H9 (cell line): ENCODE measurements at regions not wholly inside any gene's neighbourhood (a gene's known extent, or its start where the extent isn't known, plus 50 kb on each side); places are given as distances from the start of the nearest gene placed in this dataset.

Experiments
- DNase-seq: peaks from one replicate; pipeline ENCODE4 v3.0.0-alpha.2; 2017
- H2AFZ ChIP-seq: one replicate; pipeline ENCODE4 v1.6.1; 2013; ENCODE audit warnings: mild to moderate bottlenecking, low read length, control low read depth, moderate library complexity
- H2AK5ac ChIP-seq: 2 replicates; pipeline ENCODE4 v1.6.1; 2013; ENCODE audit warnings: low read length, control low read depth, mixed read lengths; ENCODE audit not compliant: insufficient read length
- H2BK120ac ChIP-seq: one replicate; pipeline ENCODE4 v1.6.1; 2013; ENCODE audit warnings: low read depth, mild to moderate bottlenecking, low read length, control low read depth, inconsistent platforms; ENCODE audit not compliant: poor library complexity, severe bottlenecking
- H2BK12ac ChIP-seq: 2 replicates; pipeline ENCODE4 v1.6.1; 2013; ENCODE audit warnings: low read length, control low read depth, mixed read lengths, low read depth; ENCODE audit not compliant: insufficient read length
- H2BK15ac ChIP-seq: 2 replicates; pipeline ENCODE4 v1.6.1; 2013; ENCODE audit warnings: low read depth, low read length, control low read depth
- H2BK20ac ChIP-seq: one replicate; pipeline ENCODE4 v1.6.1; 2013; ENCODE audit warnings: low read depth, mild to moderate bottlenecking, low read length, control low read depth, inconsistent platforms; ENCODE audit not compliant: poor library complexity, severe bottlenecking
- H2BK5ac ChIP-seq: 2 replicates; pipeline ENCODE4 v1.6.1; 2013; ENCODE audit warnings: low read length, control low read depth, mixed read lengths; ENCODE audit not compliant: insufficient read length
- H3K14ac ChIP-seq: 2 replicates; pipeline ENCODE4 v1.6.1; 2013; ENCODE audit warnings: low read length, control low read depth; ENCODE audit not compliant: insufficient read depth
- H3K18ac ChIP-seq: 2 replicates; pipeline ENCODE4 v1.6.1; 2013; ENCODE audit warnings: low read depth, mild to moderate bottlenecking, mixed read lengths, low read length, control low read depth; ENCODE audit not compliant: insufficient read length
- H3K23ac ChIP-seq: 2 replicates; pipeline ENCODE4 v1.6.1; 2013; ENCODE audit warnings: low read length, control low read depth, mixed read lengths, low read depth; ENCODE audit not compliant: insufficient read length
- H3K23me2 ChIP-seq: 2 replicates; pipeline ENCODE4 v1.6.1; 2013; ENCODE audit warnings: low read depth, mild to moderate bottlenecking, mixed read lengths, low read length, control low read depth; ENCODE audit not compliant: insufficient read length, poor library complexity, severe bottlenecking
- H3K27ac ChIP-seq: 2 replicates; pipeline ENCODE4 v1.5.1; 2013; ENCODE audit warnings: low read length, control low read depth, mixed read lengths, low read depth; ENCODE audit not compliant: insufficient read length
- H3K27me3 ChIP-seq: 2 replicates; pipeline ENCODE4 v1.6.1; 2013; ENCODE audit warnings: low read length, control low read depth, inconsistent platforms; ENCODE audit not compliant: insufficient read depth
- H3K4ac ChIP-seq: 2 replicates; pipeline ENCODE4 v1.6.1; 2013; ENCODE audit warnings: low read depth, mild to moderate bottlenecking, control low read depth, inconsistent platforms, low read length, moderate library complexity
- H3K4me1 ChIP-seq: 2 replicates; pipeline ENCODE4 v1.6.1; 2013; ENCODE audit warnings: low read length, control low read depth, inconsistent platforms; ENCODE audit not compliant: insufficient read depth
- H3K4me2 ChIP-seq: 2 replicates; pipeline ENCODE4 v1.6.1; 2013; ENCODE audit warnings: low read length, control low read depth, mixed read lengths; ENCODE audit not compliant: insufficient read length, insufficient read depth
- H3K56ac ChIP-seq: 2 replicates; pipeline ENCODE4 v1.6.1; 2013; ENCODE audit warnings: low read depth, mild to moderate bottlenecking, mixed read lengths, low read length, control low read depth; ENCODE audit not compliant: insufficient read length
- H3K79me1 ChIP-seq: 2 replicates; pipeline ENCODE4 v1.6.1; 2013; ENCODE audit warnings: low read depth, mild to moderate bottlenecking, moderate library complexity, low read length, control low read depth, inconsistent platforms; ENCODE audit not compliant: insufficient read depth, poor library complexity, severe bottlenecking
- H3K79me2 ChIP-seq: 2 replicates; pipeline ENCODE4 v1.6.1; 2013; ENCODE audit warnings: low read length, control low read depth, inconsistent platforms; ENCODE audit not compliant: insufficient read depth
- H3K9ac ChIP-seq: 2 replicates; pipeline ENCODE4 v1.6.1; 2013; ENCODE audit warnings: low read length, control low read depth, mixed read lengths; ENCODE audit not compliant: insufficient read length; ENCODE audit errors: extremely low read depth
- H3K9me3 ChIP-seq: one replicate; pipeline ENCODE4 v1.6.1; 2013; ENCODE audit warnings: low read depth, low read length, inconsistent platforms; ENCODE audit not compliant: control insufficient read depth
- H3T11ph ChIP-seq: one replicate; pipeline ENCODE4 v1.6.1; 2013; ENCODE audit warnings: mild to moderate bottlenecking, low read length, control low read depth, inconsistent platforms
- H4K20me1 ChIP-seq: one replicate; pipeline ENCODE4 v1.6.1; 2013; ENCODE audit not compliant: control insufficient read depth, insufficient read length, insufficient read depth
- H4K5ac ChIP-seq: 2 replicates; pipeline ENCODE4 v1.6.1; 2013; ENCODE audit warnings: low read depth, mild to moderate bottlenecking, mixed read lengths, low read length, control low read depth; ENCODE audit not compliant: insufficient read length
- H4K8ac ChIP-seq: replicated peaks from 2 replicates; pipeline ENCODE4 v1.6.1; 2013; ENCODE audit warnings: low read length, control low read depth, mixed read lengths, low read depth; ENCODE audit not compliant: insufficient read length
- H4K91ac ChIP-seq: 2 replicates; pipeline ENCODE4 v1.6.1; 2013; ENCODE audit warnings: low read depth, mild to moderate bottlenecking, moderate library complexity, mixed read lengths, low read length, control low read depth; ENCODE audit not compliant: insufficient read length
- H3K27ac Mint-ChIP-seq, 3 experiments: 2 replicates in 2 of 3; 3 replicates in 1 of 3; pipeline ENCODE4 v1.8.0; 2020 to 2021; ENCODE audit warnings: mixed read lengths in 3 of 3, mild to moderate bottlenecking in 1 of 3, moderate library complexity in 1 of 3
- H3K27me3 Mint-ChIP-seq: 2 replicates; pipeline ENCODE4 v1.8.0; 2021; ENCODE audit warnings: low read depth, mild to moderate bottlenecking, moderate library complexity, mixed read lengths
- H3K36me3 Mint-ChIP-seq, 3 experiments: 2 replicates in 2 of 3; 3 replicates in 1 of 3; pipeline ENCODE4 v1.8.0; 2020 to 2021; ENCODE audit warnings: low read depth in 3 of 3, mixed read lengths in 3 of 3; ENCODE audit not compliant: insufficient read depth in 1 of 3
- H3K4me1 Mint-ChIP-seq, 2 experiments: 2 replicates each; pipeline ENCODE4 v1.8.0; 2020; ENCODE audit warnings: mixed read lengths in 2 of 2
- H3K4me3 Mint-ChIP-seq, 2 experiments: 2 replicates in 1 of 2; 3 replicates in 1 of 2; pipeline ENCODE4 v1.8.0; 2020 to 2021; ENCODE audit warnings: mild to moderate bottlenecking in 2 of 2, mixed read lengths in 2 of 2, moderate library complexity in 1 of 2
- H3K9me3 Mint-ChIP-seq, 2 experiments: 2 replicates in 1 of 2; 3 replicates in 1 of 2; pipeline ENCODE4 v1.8.0; 2020; ENCODE audit warnings: mild to moderate bottlenecking in 2 of 2, mixed read lengths in 2 of 2, moderate library complexity in 1 of 2
- WGBS: extraction: QIAGEN DNeasy Blood & Tissue Kit; methylation state at CpG from one replicate; pipeline ENCODE4 v1.1.7; 2013; ENCODE audit warnings: missing lambda C conversion rate, low lambda C conversion rate, mixed read lengths; ENCODE audit not compliant: insufficient read length; ENCODE audit errors: extremely low coverage; 5-methylcytosine and 5-hydroxymethylcytosine counted together
- TF ChIP-seq, protein P1 (sequence below): fragments of 200-600 bp; sonication (generic); conservative IDR thresholded peaks from 3 replicates; pipeline ENCODE4 v1.8.0; 2021; ENCODE audit warnings: antibody characterized with exemption, mild to moderate bottlenecking

DNA sequence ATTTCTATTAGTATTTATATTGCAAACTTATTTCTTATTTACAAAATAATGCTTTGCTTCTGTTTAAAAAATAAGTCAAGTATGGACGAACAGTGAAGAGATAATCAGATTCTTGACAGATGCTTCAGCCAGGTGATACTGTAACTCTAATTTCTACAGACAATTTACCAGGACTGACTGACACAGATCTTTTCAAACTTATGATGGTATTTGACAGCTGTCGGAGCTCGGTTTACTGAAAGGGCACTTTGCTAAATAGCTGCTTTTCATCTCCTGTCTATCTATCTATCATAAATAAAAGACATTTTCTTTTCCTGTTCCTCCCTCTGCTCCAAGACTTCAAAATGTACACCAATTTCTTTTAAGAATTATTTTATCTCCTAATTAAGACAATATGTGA is 422.5 kb upstream of the SLC8A1 start:
- no peaks in the 10 kb centered on the region for H3K9me3 Mint-ChIP-seq
- no peak overlapping the region for H3K18ac ChIP-seq
- H2BK15ac ChIP-seq = no peak overlapping the region
- no peaks in the 10 kb centered on the region for H3K79me1 ChIP-seq
- no peaks in the 10 kb centered on the region for H3K23me2 ChIP-seq
- no peak overlapping the region for H3K4ac ChIP-seq
- no peak overlapping the region for H3K56ac ChIP-seq
- H3K9me3 ChIP-seq = no peaks in the 10 kb centered on the region
- no peak overlapping the region for H4K5ac ChIP-seq
- no peak overlapping the region for H2BK5ac ChIP-seq
- H3K27me3 Mint-ChIP-seq = no peaks in the 10 kb centered on the region
- H3K4me3 Mint-ChIP-seq = no peak overlapping the region
- no peak overlapping the region for H2AFZ ChIP-seq
- no peak overlapping the region for H4K8ac ChIP-seq
- H4K20me1 ChIP-seq = no peaks in the 10 kb centered on the region
- TF ChIP-seq, protein P1, sequence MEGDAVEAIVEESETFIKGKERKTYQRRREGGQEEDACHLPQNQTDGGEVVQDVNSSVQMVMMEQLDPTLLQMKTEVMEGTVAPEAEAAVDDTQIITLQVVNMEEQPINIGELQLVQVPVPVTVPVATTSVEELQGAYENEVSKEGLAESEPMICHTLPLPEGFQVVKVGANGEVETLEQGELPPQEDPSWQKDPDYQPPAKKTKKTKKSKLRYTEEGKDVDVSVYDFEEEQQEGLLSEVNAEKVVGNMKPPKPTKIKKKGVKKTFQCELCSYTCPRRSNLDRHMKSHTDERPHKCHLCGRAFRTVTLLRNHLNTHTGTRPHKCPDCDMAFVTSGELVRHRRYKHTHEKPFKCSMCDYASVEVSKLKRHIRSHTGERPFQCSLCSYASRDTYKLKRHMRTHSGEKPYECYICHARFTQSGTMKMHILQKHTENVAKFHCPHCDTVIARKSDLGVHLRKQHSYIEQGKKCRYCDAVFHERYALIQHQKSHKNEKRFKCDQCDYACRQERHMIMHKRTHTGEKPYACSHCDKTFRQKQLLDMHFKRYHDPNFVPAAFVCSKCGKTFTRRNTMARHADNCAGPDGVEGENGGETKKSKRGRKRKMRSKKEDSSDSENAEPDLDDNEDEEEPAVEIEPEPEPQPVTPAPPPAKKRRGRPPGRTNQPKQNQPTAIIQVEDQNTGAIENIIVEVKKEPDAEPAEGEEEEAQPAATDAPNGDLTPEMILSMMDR = no peak
- H3K14ac ChIP-seq = no peak overlapping the region
- no CpG with 5 or more reads among the region's 3 CpGs for WGBS
- no peak overlapping the region for H2BK120ac ChIP-seq
- H3K9ac ChIP-seq = no peak overlapping the region
- H3K79me2 ChIP-seq = no peaks in the 10 kb centered on the region
- no peaks in the 10 kb centered on the region for H3K36me3 Mint-ChIP-seq
- H2BK12ac ChIP-seq = no peak overlapping the region
- H3K4me2 ChIP-seq = no peak overlapping the region
- H3K27me3 ChIP-seq = no peaks in the 10 kb centered on the region; the same call in 1 of the 2 replicates
- no peak overlapping the region for H3K23ac ChIP-seq
- no peak overlapping the region for H4K91ac ChIP-seq
- H2BK20ac ChIP-seq = no peak overlapping the region
- 0 out of 4 replicates have a peak, but pooled peaks cover 0 to 2% of the 10 kb centered on the region in 2 experiments for H3K4me1 Mint-ChIP-seq
- H3T11ph ChIP-seq = no peak overlapping the region
- H3K4me1 ChIP-seq = no peaks in the 10 kb centered on the region
- H2AK5ac ChIP-seq = no peak overlapping the region
- no peak overlapping the region for H3K27ac Mint-ChIP-seq
- no peak for DNase-seq
- no peak overlapping the region for H3K27ac ChIP-seq
